ENCODE measurements at regions not wholly inside any gene's neighbourhood (a gene's known extent, or its start where the extent isn't known, plus 50 kb on each side); places are given as distances from the start of the nearest gene placed in this dataset.
A peak's percentile ranks its signal among the peaks of the same experiment; 100 is the strongest.

DNA sequence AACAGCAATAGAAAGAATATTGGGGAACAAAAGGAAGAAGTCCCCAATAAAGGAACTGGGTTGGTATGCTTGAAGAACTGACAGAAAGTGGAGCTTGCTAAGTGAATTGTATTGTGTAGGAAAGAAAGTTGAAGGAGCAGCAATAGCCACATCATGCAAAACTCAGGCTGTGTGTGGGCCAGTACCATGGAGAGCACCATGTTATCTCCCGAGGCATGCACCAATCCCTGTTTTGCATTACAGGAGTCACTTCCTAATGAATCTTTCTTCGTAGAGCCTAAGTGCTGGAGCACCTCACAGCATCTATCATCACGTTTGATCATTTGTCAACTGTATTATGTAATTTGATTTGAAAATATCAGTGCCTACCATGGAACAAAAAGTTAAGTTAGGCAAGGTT is 137.7 kb upstream of the NMUR2 start:
- Histone ChIP-seq H3K27ac (replicated peaks) (no peak overlapping the region), H3K27me3 (ENCODE audit: insufficient read depth, poor library complexity, severe bottlenecking) (no peaks in the 10 kb centered on the region), H3K4me3 (replicated peaks; ENCODE audit: insufficient read depth, low read length) (no peak overlapping the region)
- TF ChIP-seq GABPA (IDR thresholded peaks at IDR 0.05; ENCODE audit: low read depth): no peak
- TF ChIP-seq, protein P1, sequence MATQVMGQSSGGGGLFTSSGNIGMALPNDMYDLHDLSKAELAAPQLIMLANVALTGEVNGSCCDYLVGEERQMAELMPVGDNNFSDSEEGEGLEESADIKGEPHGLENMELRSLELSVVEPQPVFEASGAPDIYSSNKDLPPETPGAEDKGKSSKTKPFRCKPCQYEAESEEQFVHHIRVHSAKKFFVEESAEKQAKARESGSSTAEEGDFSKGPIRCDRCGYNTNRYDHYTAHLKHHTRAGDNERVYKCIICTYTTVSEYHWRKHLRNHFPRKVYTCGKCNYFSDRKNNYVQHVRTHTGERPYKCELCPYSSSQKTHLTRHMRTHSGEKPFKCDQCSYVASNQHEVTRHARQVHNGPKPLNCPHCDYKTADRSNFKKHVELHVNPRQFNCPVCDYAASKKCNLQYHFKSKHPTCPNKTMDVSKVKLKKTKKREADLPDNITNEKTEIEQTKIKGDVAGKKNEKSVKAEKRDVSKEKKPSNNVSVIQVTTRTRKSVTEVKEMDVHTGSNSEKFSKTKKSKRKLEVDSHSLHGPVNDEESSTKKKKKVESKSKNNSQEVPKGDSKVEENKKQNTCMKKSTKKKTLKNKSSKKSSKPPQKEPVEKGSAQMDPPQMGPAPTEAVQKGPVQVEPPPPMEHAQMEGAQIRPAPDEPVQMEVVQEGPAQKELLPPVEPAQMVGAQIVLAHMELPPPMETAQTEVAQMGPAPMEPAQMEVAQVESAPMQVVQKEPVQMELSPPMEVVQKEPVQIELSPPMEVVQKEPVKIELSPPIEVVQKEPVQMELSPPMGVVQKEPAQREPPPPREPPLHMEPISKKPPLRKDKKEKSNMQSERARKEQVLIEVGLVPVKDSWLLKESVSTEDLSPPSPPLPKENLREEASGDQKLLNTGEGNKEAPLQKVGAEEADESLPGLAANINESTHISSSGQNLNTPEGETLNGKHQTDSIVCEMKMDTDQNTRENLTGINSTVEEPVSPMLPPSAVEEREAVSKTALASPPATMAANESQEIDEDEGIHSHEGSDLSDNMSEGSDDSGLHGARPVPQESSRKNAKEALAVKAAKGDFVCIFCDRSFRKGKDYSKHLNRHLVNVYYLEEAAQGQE (IDR thresholded peaks at IDR 0.05; ENCODE audit: insufficient replicate concordance, low read depth): peak; percentile 94
- no peak for DNase-seq (ENCODE audit: low read depth in 1 of 2, low spot score in 1 of 2)

DNA sequence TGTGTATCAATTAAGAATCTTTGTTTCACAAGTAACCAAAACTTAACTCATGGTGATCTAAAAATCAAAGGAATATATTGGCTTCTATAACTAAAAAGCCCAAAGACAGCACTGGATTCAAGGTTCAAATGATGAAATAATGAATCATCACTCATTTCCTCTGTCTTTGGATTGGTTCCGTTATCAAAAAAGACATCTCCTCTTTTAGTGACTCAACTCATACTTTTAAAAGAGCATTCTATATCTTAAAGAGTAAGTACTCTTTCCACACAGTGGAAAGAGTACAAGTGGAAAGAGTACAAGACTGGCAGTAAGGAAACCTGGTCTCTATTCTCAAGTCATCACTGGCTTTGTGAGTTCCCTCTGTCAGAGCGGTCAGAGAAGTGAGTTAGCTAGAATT is 141.4 kb upstream of the NMUR2 start:
- no peak for TF ChIP-seq POLR2AphosphoS5 (IDR thresholded peaks at IDR 0.05; ENCODE audit: low read depth)
- no peak for TF ChIP-seq SPI1 (IDR thresholded peaks at IDR 0.05; ENCODE audit: borderline replicate concordance, low read depth)
- TF ChIP-seq, protein P2, sequence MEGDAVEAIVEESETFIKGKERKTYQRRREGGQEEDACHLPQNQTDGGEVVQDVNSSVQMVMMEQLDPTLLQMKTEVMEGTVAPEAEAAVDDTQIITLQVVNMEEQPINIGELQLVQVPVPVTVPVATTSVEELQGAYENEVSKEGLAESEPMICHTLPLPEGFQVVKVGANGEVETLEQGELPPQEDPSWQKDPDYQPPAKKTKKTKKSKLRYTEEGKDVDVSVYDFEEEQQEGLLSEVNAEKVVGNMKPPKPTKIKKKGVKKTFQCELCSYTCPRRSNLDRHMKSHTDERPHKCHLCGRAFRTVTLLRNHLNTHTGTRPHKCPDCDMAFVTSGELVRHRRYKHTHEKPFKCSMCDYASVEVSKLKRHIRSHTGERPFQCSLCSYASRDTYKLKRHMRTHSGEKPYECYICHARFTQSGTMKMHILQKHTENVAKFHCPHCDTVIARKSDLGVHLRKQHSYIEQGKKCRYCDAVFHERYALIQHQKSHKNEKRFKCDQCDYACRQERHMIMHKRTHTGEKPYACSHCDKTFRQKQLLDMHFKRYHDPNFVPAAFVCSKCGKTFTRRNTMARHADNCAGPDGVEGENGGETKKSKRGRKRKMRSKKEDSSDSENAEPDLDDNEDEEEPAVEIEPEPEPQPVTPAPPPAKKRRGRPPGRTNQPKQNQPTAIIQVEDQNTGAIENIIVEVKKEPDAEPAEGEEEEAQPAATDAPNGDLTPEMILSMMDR (IDR thresholded peaks at IDR 0.05; ENCODE audit: insufficient read depth, low read length): no peak
- Histone ChIP-seq H3K27ac (replicated peaks) (no peak overlapping the region), H3K4me3 (replicated peaks; ENCODE audit: insufficient read depth, low read length) (no peak overlapping the region), H3K27me3 (ENCODE audit: insufficient read depth, poor library complexity, severe bottlenecking) (no peaks in the 10 kb centered on the region)
- DNase-seq (ENCODE audit: low read depth in 1 of 2, low spot score in 1 of 2): no peak

DNA sequence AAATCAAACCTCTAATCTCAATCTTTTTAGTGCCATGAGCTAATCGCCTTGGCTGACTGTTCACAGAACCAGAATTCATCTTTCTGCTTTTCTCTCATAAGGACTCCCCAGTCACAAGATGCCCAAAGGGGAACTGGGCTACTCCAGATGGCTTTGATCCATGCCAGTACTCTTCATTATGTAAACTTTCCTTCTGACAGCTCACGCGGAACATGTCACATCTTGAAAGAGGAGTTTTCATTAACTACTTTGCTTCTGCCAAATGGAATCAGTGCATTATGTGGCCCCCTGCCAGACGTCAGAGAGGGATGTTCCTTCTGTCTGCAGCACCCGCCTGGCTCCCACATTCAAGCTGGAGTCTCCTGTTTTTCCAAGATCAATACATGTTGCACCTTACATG is 142.1 kb upstream of the NMUR2 start:
- DNase-seq (ENCODE audit: low read depth in 1 of 2, low spot score in 1 of 2): no peak
- H3K27ac ChIP-seq (replicated peaks): no peak overlapping the region
- no peak overlapping the region for H3K4me3 ChIP-seq (replicated peaks; ENCODE audit: insufficient read depth, low read length)
- TF ChIP-seq POLR2AphosphoS5 (IDR thresholded peaks at IDR 0.05; ENCODE audit: low read depth) (no peak), GABPA (IDR thresholded peaks at IDR 0.05; ENCODE audit: low read depth) (no peak)
- no peaks in the 10 kb centered on the region for H3K27me3 ChIP-seq (ENCODE audit: insufficient read depth, poor library complexity, severe bottlenecking)

DNA sequence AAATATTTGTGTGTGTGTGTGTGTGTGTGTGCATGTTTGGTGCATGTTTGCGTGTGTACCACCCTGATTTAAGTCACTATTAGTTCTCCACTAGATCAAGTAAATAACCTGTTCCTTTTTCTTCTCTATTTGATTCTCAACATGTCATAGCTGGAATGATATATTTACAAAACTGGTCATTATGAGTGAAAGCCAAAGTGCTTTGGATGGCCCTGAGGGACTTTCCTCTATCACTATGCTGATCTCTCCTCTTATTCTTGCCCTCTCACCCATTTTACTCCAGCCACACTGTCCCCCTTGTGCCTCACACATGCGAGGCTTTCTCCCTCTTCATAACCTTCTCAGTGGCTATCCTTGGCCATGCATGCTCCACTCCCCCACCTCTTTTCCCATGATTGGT is 144.6 kb upstream of the NMUR2 start:
- Histone ChIP-seq H3K27me3 (ENCODE audit: insufficient read depth, poor library complexity, severe bottlenecking) (no peaks in the 10 kb centered on the region), H3K4me3 (replicated peaks; ENCODE audit: insufficient read depth, low read length) (no peak overlapping the region), H3K27ac (replicated peaks) (no peak overlapping the region)
- TF ChIP-seq, protein P2 (IDR thresholded peaks at IDR 0.05; ENCODE audit: insufficient read depth, low read length): no peak
- TF ChIP-seq POLR2AphosphoS5 (IDR thresholded peaks at IDR 0.05; ENCODE audit: low read depth): no peak
- DNase-seq (ENCODE audit: low read depth in 1 of 2, low spot score in 1 of 2): no peak

DNA sequence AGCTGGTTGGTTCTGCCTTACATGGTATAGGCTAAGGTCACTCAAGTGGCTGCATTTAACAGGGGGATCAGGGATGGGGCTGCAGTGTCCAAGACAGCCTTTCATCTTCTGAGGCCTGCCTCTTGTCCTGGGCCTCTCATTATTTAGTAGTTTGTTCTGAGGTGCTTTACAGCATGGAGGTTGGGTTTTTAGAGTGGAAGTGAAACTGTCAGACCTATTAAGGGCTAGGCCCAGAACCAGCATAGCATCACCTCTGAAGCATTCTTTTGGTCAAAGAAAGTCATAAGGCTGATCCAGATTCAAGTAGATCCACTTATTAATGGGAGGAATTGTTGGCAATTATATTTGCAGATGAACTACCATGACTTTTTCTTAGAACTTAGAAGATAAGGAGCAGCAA is 146.0 kb upstream of the NMUR2 start:
- Histone ChIP-seq H3K4me3 (replicated peaks; ENCODE audit: insufficient read depth, low read length) (no peak overlapping the region), H3K27me3 (ENCODE audit: insufficient read depth, poor library complexity, severe bottlenecking) (no peaks in the 10 kb centered on the region), H3K27ac (replicated peaks) (no peak overlapping the region)
- TF ChIP-seq POLR2AphosphoS5 (IDR thresholded peaks at IDR 0.05; ENCODE audit: low read depth) (no peak), SPI1 (IDR thresholded peaks at IDR 0.05; ENCODE audit: borderline replicate concordance, low read depth) (no peak)
- DNase-seq (ENCODE audit: low read depth in 1 of 2, low spot score in 1 of 2): no peak

DNA sequence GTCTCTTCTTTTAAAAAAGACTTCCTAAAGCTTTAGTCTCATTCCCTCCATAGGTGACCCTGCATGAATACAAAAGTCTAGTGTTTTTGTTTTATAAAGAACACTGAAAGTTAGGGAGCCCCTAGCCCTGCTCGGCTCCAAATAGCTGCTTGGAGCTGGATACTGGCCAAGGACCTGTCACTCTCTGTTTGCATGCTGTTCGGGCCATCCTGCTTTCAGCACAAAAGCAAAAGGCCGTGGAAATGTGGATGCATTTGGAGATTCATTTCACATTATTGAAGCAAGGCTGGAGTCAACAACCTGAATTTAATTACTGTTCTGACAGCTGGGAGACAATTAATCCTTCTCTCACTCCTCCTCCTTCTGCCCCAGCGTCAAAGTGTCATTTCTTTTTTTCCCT is 151.7 kb upstream of the NMUR2 start:
- H3K27me3 ChIP-seq (ENCODE audit: insufficient read depth, poor library complexity, severe bottlenecking): no peaks in the 10 kb centered on the region
- no peak overlapping the region for H3K27ac ChIP-seq (replicated peaks)
- no peak for DNase-seq (ENCODE audit: low read depth in 1 of 2, low spot score in 1 of 2)
- TF ChIP-seq POLR2AphosphoS5 (IDR thresholded peaks at IDR 0.05; ENCODE audit: low read depth): no peak
- TF ChIP-seq, protein P2 (IDR thresholded peaks at IDR 0.05; ENCODE audit: insufficient read depth, low read length): no peak
- TF ChIP-seq, protein P1 (IDR thresholded peaks at IDR 0.05; ENCODE audit: insufficient replicate concordance, low read depth): no peak
- no peak for TF ChIP-seq GABPA (IDR thresholded peaks at IDR 0.05; ENCODE audit: low read depth)
- TF ChIP-seq SPI1 (IDR thresholded peaks at IDR 0.05; ENCODE audit: borderline replicate concordance, low read depth): no peak
- H3K4me3 ChIP-seq (replicated peaks; ENCODE audit: insufficient read depth, low read length): no peak overlapping the region
